Stimulated activated effector memory CD8-positive, alpha-beta T cell treated with anti-CD3 and anti-CD28 coated beads, Interleukin-12 subunit alpha, Interleukin-12 subunit beta, amount 100 ng/mL, for 72 hours (primary cell): ENCODE measurements at regions not wholly inside any gene's neighbourhood (a gene's known extent, or its start where the extent isn't known, plus 50 kb on each side); places are given as distances from the start of the nearest gene placed in this dataset.

ENCODE experiments used
- ATAC-seq: fragments of 150-1000 bp; cut with Tn5 transposase; 2 replicates; pipeline ENCODE4 v1.10.0; 2021
- DNase-seq, 2 donors: peaks; one replicate each; pipeline ENCODE4 v3.0.0; 2021 to 2022; ENCODE audit warnings: low spot score in 2 of 2
- H3K27ac Mint-ChIP-seq: one replicate; pipeline ENCODE4 v1.8.0; 2022; ENCODE audit warnings: mild to moderate bottlenecking, mixed read lengths
- H3K36me3 Mint-ChIP-seq: one replicate; pipeline ENCODE4 v1.8.0; 2022; ENCODE audit warnings: mild to moderate bottlenecking, mixed read lengths
- H3K4me1 Mint-ChIP-seq: one replicate; pipeline ENCODE4 v1.8.0; 2022; ENCODE audit warnings: mixed read lengths
- H3K4me3 Mint-ChIP-seq: one replicate; pipeline ENCODE4 v1.8.0; 2022; ENCODE audit warnings: mild to moderate bottlenecking, mixed read lengths
- H3K9me3 Mint-ChIP-seq: one replicate; pipeline ENCODE4 v1.8.0; 2022; ENCODE audit warnings: mixed read lengths

- H3K36me3 Mint-ChIP-seq, result peaks cover 6% of the 10 kb centered on the region
- peaks cover 8% of the 10 kb centered on the region for H3K4me1 Mint-ChIP-seq
- DNase-seq, result no peak
- no peak overlapping the region for H3K27ac Mint-ChIP-seq
- ATAC-seq, result no peak
- no peaks in the 10 kb centered on the region for H3K9me3 Mint-ChIP-seq
- no peak overlapping the region for H3K4me3 Mint-ChIP-seq
Measured at GRCh38 chr13:111027458-111028439, 87.4 kb upstream of the ARHGEF7 start.

DNA sequence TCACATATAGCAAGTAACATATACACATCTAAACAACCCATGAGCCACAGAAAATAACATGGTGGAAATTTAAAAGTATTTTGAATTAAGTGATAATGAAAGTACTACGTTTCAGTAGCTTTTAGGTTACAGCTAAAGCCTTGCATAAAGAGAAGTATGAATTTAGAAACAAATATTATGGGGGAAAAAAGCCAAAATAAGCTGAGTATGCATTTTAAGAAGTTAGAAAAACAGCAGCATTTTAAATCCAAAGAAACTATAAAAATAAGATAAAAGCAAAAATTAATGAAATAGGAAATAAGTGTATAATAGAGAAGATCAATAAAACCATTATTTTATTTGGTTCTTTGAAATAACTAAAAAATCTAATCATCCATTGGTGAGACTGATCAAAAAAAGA, 89.8 kb upstream of the ARHGEF7 start:
- no peak overlapping the region for H3K27ac Mint-ChIP-seq
- H3K9me3 Mint-ChIP-seq, result peaks cover 5% of the 10 kb centered on the region
- no peak overlapping the region for H3K4me3 Mint-ChIP-seq
- no peaks in the 10 kb centered on the region for H3K36me3 Mint-ChIP-seq
- DNase-seq (no peak), ATAC-seq (no peak)
- no peaks in the 10 kb centered on the region for H3K4me1 Mint-ChIP-seq

DNA sequence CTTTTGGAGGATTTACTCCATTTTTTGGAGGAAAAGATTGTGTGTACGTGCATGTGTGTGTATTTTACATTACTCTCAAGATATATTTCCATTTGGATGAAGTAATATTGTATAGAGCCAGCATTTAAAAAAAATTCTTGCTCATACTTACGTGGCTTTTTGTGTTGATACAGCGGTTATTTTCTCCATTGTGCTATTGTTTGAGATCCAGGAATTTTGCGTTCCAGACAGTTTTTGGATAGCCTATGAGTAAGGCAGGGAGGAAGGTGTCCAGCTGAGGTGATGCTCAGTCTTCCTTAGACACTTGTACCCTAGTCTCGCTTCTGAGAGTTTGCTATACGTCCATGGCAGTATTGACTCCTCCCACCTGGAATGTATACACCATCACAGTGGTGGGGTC, 92.2 kb upstream of the ARHGEF7 start:
- Mint-ChIP-seq H3K4me1 (no peaks in the 10 kb centered on the region), H3K9me3 (peaks cover 7% of the 10 kb centered on the region), H3K27ac (no peak overlapping the region), H3K36me3 (no peaks in the 10 kb centered on the region), H3K4me3 (no peak overlapping the region)
- no peak for ATAC-seq
- DNase-seq, result no peak

DNA sequence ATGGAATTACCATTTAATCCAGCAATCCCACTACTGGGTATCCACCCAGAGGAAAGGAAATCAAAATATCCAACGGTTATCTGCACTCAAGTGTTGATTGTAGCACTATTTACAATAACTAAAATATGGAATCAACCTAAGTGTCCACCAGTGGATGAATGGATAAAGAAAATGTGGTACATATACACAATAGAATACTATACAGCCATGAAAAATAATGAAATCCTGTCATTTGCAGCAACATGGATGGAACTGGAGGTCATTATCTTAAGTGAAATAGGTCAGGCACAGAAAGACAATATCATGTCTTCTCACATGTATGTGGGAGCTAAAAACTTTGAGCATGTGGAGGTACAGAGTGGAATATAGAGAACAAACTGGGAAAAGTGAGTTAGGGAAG, 92.9 kb upstream of the ARHGEF7 start:
- H3K27ac Mint-ChIP-seq, result no peak overlapping the region
- peaks cover 7% of the 10 kb centered on the region for H3K9me3 Mint-ChIP-seq
- ATAC-seq (no peak), DNase-seq (no peak)
- no peaks in the 10 kb centered on the region for H3K4me1 Mint-ChIP-seq
- no peaks in the 10 kb centered on the region for H3K36me3 Mint-ChIP-seq
- H3K4me3 Mint-ChIP-seq, result no peak overlapping the region

DNA sequence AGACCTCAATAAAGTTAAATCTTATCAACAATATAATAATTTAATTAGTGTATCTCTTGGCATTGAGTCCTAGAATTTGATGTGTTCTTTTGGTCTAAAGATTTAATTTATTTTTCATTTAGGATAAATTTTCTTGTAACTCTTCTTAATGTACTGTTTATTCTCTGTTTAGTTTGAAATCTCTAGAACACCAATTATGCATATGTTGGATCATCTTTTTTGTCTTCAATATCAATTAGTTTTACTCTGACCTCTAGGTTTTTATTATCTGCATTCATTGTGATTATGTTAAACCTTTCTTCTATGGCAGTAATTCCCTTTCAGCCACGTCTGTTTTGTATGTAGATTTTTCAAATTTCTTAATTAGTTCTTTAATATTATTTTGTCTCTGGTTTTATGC, 93.8 kb upstream of the ARHGEF7 start:
- Mint-ChIP-seq H3K36me3 (no peaks in the 10 kb centered on the region), H3K4me1 (no peaks in the 10 kb centered on the region), H3K9me3 (peaks cover 7% of the 10 kb centered on the region), H3K27ac (no peak overlapping the region), H3K4me3 (no peak overlapping the region)
- DNase-seq, result no peak
- no peak for ATAC-seq

GRCh38 chr13:111020546-111020945, 94.6 kb upstream of the ARHGEF7 start:
- Mint-ChIP-seq H3K36me3 (no peaks in the 10 kb centered on the region), H3K27ac (no peak overlapping the region), H3K4me1 (no peaks in the 10 kb centered on the region), H3K9me3 (peaks cover 7% of the 10 kb centered on the region), H3K4me3 (no peak overlapping the region)
- no peak for ATAC-seq
- DNase-seq, result no peak

GRCh38 chr13:111020021-111020420, 95.1 kb upstream of the ARHGEF7 start:
- no peak overlapping the region for H3K4me3 Mint-ChIP-seq
- no peak for ATAC-seq
- no peaks in the 10 kb centered on the region for H3K36me3 Mint-ChIP-seq

DNA sequence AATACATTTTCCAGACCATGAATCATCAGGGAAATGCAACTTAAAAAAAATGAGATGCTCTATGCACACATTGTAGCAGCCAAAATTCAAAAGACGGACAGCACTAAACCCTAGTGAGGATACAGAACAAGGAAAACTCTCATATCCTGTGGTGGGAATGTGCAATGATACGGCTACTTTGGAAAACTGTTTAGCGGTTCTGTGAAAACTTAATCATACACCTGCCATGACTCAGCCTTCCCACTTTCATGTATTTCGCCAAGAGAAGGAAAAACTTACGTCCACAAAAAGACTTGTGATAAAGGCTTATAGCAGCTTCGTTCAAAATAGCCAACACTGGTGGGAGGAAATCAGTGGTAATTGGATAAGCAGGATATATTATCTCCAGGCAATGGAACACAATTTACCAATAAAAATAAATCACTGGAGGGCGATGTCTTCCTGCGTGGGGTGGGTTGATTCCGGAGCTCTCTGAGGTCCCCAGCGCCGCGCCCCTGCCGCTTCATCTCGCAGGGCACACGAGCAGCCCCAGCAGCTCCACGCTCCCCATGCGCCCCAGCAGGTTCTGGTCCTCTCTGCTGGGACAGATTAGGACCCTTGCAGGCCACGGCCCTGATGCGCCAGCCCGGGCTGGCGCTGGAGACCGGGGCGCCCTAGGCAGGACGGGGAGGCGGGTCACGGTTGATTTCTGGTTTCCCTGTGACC, 97.2 kb upstream of the ARHGEF7 start:
- ATAC-seq (no peak), DNase-seq (no peak)
- Mint-ChIP-seq H3K36me3 (no peaks in the 10 kb centered on the region), H3K27ac (no peak overlapping the region), H3K4me1 (no peaks in the 10 kb centered on the region), H3K9me3 (peaks cover 7% of the 10 kb centered on the region), H3K4me3 (no peak overlapping the region)

More at GRCh38 chr13:111020021-111020420, 95.1 kb upstream of the ARHGEF7 start:
- no peak overlapping the region for H3K27ac Mint-ChIP-seq
- DNase-seq, result no peak
- no peaks in the 10 kb centered on the region for H3K4me1 Mint-ChIP-seq
- H3K9me3 Mint-ChIP-seq, result peaks cover 7% of the 10 kb centered on the region

DNA sequence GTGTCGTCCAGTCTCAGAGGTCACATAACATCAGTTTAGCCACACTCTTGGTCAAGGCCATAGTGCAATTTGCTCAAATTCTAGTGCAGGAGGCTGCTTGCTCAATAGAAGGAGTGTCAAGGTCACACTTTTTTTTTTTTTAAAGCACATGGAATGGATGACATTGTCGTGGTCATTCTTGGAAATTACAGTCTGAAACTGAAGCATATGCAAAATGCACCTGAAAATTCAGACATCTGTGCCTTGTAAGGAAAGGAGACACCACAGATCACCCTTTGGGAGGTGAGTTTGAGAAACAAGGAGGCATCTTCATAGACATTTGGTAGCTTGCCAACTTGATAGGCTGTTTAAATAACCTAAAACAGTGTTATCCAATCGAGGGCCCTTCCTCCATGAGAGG, 98.3 kb upstream of the ANKRD10 start:
- DNase-seq (no peak), ATAC-seq (no peak)
- Mint-ChIP-seq H3K4me1 (peaks cover 6% of the 10 kb centered on the region), H3K36me3 (no peaks in the 10 kb centered on the region), H3K27ac (no peak overlapping the region), H3K4me3 (no peak overlapping the region), H3K9me3 (no peaks in the 10 kb centered on the region)

DNA sequence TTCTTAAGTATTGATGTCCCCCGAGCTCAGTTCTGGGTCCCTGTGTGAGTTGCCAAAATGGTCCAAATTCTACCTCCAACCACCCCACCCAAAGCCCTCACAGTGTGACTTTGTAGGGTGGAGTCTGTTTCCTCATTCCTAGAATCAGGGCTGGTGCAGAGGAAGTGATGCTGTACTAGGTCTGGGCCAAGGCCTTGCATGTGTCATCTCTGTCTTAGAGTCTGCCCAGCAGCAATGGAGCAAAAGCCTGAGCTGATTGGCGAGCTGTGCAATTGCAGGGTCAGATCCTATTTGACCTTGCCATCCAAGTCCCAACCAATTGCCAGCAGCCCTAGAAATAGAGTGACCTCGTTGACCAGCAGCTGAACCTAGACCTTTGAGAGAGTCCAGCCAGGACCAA, 97.0 kb upstream of the ANKRD10 start:
- H3K9me3 Mint-ChIP-seq, result no peaks in the 10 kb centered on the region
- H3K4me1 Mint-ChIP-seq, result peaks cover 11% of the 10 kb centered on the region
- no peak overlapping the region for H3K27ac Mint-ChIP-seq
- H3K4me3 Mint-ChIP-seq, result no peak overlapping the region
- H3K36me3 Mint-ChIP-seq, result no peaks in the 10 kb centered on the region
- DNase-seq (no peak), ATAC-seq (peak; percentile 85)

GRCh38 chr13:111008351-111008750, 93.5 kb upstream of the ANKRD10 start:
- Mint-ChIP-seq H3K36me3 (no peaks in the 10 kb centered on the region), H3K9me3 (no peaks in the 10 kb centered on the region), H3K4me1 (peaks cover 11% of the 10 kb centered on the region), H3K4me3 (no peak overlapping the region), H3K27ac (no peak overlapping the region)
- ATAC-seq, result no peak
- DNase-seq, result no peak

GRCh38 chr13:111007209-111007608, 92.3 kb upstream of the ANKRD10 start:
- no peak overlapping the region for H3K27ac Mint-ChIP-seq
- peaks cover 11% of the 10 kb centered on the region for H3K4me1 Mint-ChIP-seq
- DNase-seq (no peak), ATAC-seq (no peak)
- H3K9me3 Mint-ChIP-seq, result no peaks in the 10 kb centered on the region
- H3K4me3 Mint-ChIP-seq, result no peak overlapping the region
- no peaks in the 10 kb centered on the region for H3K36me3 Mint-ChIP-seq

DNA sequence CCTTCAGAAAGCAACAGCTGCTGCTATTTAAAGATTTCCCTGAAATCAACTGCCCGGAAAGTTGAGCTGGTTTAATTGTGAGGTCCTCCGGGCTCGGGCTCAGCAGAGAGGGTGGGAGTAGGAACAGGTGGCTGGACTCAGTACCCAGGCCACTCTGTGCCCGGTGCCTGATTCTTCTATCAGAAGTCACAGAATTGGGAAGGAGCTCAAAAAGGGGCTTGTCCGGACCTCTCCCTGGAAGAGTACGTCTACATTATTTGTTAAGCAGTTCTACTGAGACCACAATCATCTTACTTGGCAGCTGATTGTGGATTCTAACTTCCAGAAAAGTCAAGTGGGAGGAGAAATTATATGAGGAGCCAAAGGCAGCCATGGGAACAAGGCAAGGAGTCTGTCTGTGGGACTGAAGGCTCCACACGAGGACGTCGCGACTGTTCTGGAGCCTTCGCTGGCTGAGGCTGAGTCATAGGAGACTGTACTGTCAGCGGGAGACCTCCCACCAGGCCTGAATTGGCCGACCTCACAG, 91.7 kb upstream of the ANKRD10 start:
- Mint-ChIP-seq H3K9me3 (no peaks in the 10 kb centered on the region), H3K27ac (no peak overlapping the region), H3K36me3 (no peaks in the 10 kb centered on the region), H3K4me3 (no peak overlapping the region), H3K4me1 (peaks cover 6% of the 10 kb centered on the region)
- ATAC-seq, result no peak
- DNase-seq, result no peak

GRCh38 chr13:111005808-111006505, 91.1 kb upstream of the ANKRD10 start:
- ATAC-seq (no peak), DNase-seq (no peak)
- H3K9me3 Mint-ChIP-seq, result no peaks in the 10 kb centered on the region
- H3K4me3 Mint-ChIP-seq, result no peak overlapping the region
- H3K36me3 Mint-ChIP-seq, result no peaks in the 10 kb centered on the region
- peaks cover 6% of the 10 kb centered on the region for H3K4me1 Mint-ChIP-seq
- no peak overlapping the region for H3K27ac Mint-ChIP-seq

DNA sequence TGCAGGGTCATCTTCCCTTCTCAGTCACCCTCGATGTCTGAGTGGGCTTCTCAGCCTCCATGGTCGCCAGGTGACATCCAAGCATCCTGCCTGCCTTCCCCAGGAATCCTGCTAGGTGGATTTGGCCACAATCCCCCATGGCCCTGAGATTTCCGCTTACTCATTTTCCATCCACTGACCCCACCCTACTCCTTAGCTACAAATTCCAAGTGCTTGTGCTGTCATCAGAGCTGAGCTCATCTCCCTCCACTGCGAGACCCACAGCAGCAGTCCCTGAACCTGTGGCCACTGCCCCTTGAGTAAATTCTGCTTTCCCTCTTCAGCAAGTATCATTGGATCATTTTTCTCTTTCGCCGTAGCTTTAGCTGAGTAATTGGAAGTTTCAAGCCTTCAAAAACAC, 90.5 kb upstream of the ANKRD10 start:
- Mint-ChIP-seq H3K27ac (no peak overlapping the region), H3K4me1 (peaks cover 6% of the 10 kb centered on the region), H3K36me3 (no peaks in the 10 kb centered on the region), H3K4me3 (no peak overlapping the region), H3K9me3 (no peaks in the 10 kb centered on the region)
- ATAC-seq, result no peak
- DNase-seq, result no peak
